ENCODE measurements at regions not wholly inside any gene's neighbourhood (a gene's known extent, or its start where the extent isn't known, plus 50 kb on each side); places are given as distances from the start of the nearest gene placed in this dataset.

DNA sequence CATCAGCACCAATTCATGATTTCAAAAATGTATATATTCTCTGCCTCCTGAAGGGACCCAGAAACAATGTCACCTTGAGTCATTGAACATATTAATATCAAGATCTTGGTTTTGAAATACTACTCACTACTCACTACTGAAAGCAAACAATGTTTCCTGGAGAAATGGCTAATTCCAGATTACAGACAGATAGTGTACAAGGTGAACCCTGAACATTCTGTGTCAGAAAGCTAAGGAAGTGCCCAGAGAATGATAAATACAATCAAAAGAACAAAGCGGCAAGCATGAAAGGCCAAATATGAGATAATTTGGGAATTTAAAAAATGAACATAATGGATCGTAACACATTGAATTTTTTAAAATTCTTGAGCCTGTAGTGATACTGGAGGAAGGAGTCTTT lies 101.5 kb upstream of the TENT5A start:
- FAIRE-seq: no peak
- TF ChIP-seq, protein P1, sequence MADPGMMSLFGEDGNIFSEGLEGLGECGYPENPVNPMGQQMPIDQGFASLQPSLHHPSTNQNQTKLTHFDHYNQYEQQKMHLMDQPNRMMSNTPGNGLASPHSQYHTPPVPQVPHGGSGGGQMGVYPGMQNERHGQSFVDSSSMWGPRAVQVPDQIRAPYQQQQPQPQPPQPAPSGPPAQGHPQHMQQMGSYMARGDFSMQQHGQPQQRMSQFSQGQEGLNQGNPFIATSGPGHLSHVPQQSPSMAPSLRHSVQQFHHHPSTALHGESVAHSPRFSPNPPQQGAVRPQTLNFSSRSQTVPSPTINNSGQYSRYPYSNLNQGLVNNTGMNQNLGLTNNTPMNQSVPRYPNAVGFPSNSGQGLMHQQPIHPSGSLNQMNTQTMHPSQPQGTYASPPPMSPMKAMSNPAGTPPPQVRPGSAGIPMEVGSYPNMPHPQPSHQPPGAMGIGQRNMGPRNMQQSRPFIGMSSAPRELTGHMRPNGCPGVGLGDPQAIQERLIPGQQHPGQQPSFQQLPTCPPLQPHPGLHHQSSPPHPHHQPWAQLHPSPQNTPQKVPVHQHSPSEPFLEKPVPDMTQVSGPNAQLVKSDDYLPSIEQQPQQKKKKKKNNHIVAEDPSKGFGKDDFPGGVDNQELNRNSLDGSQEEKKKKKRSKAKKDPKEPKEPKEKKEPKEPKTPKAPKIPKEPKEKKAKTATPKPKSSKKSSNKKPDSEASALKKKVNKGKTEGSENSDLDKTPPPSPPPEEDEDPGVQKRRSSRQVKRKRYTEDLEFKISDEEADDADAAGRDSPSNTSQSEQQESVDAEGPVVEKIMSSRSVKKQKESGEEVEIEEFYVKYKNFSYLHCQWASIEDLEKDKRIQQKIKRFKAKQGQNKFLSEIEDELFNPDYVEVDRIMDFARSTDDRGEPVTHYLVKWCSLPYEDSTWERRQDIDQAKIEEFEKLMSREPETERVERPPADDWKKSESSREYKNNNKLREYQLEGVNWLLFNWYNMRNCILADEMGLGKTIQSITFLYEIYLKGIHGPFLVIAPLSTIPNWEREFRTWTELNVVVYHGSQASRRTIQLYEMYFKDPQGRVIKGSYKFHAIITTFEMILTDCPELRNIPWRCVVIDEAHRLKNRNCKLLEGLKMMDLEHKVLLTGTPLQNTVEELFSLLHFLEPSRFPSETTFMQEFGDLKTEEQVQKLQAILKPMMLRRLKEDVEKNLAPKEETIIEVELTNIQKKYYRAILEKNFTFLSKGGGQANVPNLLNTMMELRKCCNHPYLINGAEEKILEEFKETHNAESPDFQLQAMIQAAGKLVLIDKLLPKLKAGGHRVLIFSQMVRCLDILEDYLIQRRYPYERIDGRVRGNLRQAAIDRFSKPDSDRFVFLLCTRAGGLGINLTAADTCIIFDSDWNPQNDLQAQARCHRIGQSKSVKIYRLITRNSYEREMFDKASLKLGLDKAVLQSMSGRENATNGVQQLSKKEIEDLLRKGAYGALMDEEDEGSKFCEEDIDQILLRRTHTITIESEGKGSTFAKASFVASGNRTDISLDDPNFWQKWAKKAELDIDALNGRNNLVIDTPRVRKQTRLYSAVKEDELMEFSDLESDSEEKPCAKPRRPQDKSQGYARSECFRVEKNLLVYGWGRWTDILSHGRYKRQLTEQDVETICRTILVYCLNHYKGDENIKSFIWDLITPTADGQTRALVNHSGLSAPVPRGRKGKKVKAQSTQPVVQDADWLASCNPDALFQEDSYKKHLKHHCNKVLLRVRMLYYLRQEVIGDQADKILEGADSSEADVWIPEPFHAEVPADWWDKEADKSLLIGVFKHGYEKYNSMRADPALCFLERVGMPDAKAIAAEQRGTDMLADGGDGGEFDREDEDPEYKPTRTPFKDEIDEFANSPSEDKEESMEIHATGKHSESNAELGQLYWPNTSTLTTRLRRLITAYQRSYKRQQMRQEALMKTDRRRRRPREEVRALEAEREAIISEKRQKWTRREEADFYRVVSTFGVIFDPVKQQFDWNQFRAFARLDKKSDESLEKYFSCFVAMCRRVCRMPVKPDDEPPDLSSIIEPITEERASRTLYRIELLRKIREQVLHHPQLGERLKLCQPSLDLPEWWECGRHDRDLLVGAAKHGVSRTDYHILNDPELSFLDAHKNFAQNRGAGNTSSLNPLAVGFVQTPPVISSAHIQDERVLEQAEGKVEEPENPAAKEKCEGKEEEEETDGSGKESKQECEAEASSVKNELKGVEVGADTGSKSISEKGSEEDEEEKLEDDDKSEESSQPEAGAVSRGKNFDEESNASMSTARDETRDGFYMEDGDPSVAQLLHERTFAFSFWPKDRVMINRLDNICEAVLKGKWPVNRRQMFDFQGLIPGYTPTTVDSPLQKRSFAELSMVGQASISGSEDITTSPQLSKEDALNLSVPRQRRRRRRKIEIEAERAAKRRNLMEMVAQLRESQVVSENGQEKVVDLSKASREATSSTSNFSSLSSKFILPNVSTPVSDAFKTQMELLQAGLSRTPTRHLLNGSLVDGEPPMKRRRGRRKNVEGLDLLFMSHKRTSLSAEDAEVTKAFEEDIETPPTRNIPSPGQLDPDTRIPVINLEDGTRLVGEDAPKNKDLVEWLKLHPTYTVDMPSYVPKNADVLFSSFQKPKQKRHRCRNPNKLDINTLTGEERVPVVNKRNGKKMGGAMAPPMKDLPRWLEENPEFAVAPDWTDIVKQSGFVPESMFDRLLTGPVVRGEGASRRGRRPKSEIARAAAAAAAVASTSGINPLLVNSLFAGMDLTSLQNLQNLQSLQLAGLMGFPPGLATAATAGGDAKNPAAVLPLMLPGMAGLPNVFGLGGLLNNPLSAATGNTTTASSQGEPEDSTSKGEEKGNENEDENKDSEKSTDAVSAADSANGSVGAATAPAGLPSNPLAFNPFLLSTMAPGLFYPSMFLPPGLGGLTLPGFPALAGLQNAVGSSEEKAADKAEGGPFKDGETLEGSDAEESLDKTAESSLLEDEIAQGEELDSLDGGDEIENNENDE (IDR thresholded peaks at IDR 0.05; ENCODE audit: insufficient replicate concordance, low read length): no peak

More for the DNA sequence above, 101.5 kb upstream of the TENT5A start:
- Histone ChIP-seq H2BK12ac (ENCODE audit: low read depth, low read length) (no peak overlapping the region), H3K23me2 (ENCODE audit: low read depth, low read length) (no peaks in the 10 kb centered on the region), H4K8ac (ENCODE audit: extremely low read depth, insufficient read depth, low read length) (no peak overlapping the region), H3K4ac (replicated peaks; ENCODE audit: insufficient read length, low read depth, low read length) (no peak overlapping the region), H3K9ac (replicated peaks in 1 of 4; ENCODE audit: extremely low read depth in 1 of 4, low read depth in 3 of 4, low read length in 3 of 4) (no peak overlapping the region), H3K4me3 (ENCODE audit: extremely low read depth in 1 of 4, insufficient read depth in 2 of 4, low read depth in 3 of 4, low read length in 4 of 4) (no peak overlapping the region), H3K18ac (ENCODE audit: extremely low read depth, low read length) (no peak overlapping the region), H3K14ac (ENCODE audit: insufficient read length) (no peak overlapping the region), H2BK15ac (ENCODE audit: low read length) (no peak overlapping the region), H3K56ac (replicated peaks; ENCODE audit: insufficient read length, low read depth, low read length) (no peak overlapping the region), H4K20me1 (replicated peaks in 1 of 2; ENCODE audit: control insufficient read depth in 1 of 2, insufficient read depth in 2 of 2, low read length in 2 of 2) (no peaks in the 10 kb centered on the region), H2BK20ac (ENCODE audit: low read length) (no peak overlapping the region), H3K27me3 (replicated peaks in 1 of 4; ENCODE audit: control insufficient read depth in 3 of 4, extremely low read depth in 1 of 4, insufficient read depth in 3 of 4, low read length in 3 of 4) (no peaks in the 10 kb centered on the region), H4K91ac (replicated peaks; ENCODE audit: insufficient read length, low read length) (no peak overlapping the region), H4K5ac (ENCODE audit: insufficient read length, low read depth, low read length) (no peak overlapping the region), H2AFZ (ENCODE audit: low read length) (no peak overlapping the region), H2BK120ac (replicated peaks; ENCODE audit: low read depth, low read length) (no peak overlapping the region), H2BK5ac (ENCODE audit: low read depth, low read length) (no peak overlapping the region), H3K27ac (ENCODE audit: low read depth, low read length) (no peak overlapping the region), H2AK5ac (ENCODE audit: low read depth, low read length) (no peak overlapping the region), H3K79me1 (ENCODE audit: low read depth, low read length) (no peaks in the 10 kb centered on the region), H3K9me3 (ENCODE audit: insufficient read depth in 2 of 2, low read depth in 1 of 2, low read length in 1 of 2) (no peaks in the 10 kb centered on the region), H3K4me1 (replicated peaks in 1 of 4; ENCODE audit: control insufficient read depth in 3 of 4, insufficient read depth in 4 of 4, low read length in 3 of 4) (no peaks in the 10 kb centered on the region), H3K23ac (ENCODE audit: insufficient read length) (no peak overlapping the region), H3K4me2 (ENCODE audit: insufficient read depth in 1 of 2, low read depth in 2 of 2, low read length in 2 of 2) (no peak overlapping the region), H3K36me3 (ENCODE audit: control insufficient read depth in 2 of 4, insufficient read depth in 4 of 4, low read length in 3 of 4) (no peaks in the 10 kb centered on the region), H3K79me2 (ENCODE audit: control insufficient read depth in 1 of 2, insufficient read depth in 2 of 2, low read length in 2 of 2) (no peaks in the 10 kb centered on the region)
- no peak for DNase-seq (ENCODE audit: low read depth in 1 of 2, low spot score in 2 of 2)
- ChIA-PET POLR2A (ENCODE audit: partially characterized antibody) (no interaction called here), CTCF (ENCODE audit: partially characterized antibody) (no interaction called here)
- WGBS, 2 experiments (ENCODE audit: extremely low coverage in 1 of 2, insufficient coverage in 1 of 2, insufficient read length in 1 of 2, insufficient replicate concordance in 2 of 2, low coverage in 1 of 2, low lambda C conversion rate in 2 of 2, missing lambda C conversion rate in 1 of 2): 83% methylated on average over 2 of the region's 2 CpGs; no CpG with 5 or more reads in 1 of the 2 experiments

All from H1 (cell line).